H1 (cell line): ENCODE measurements at regions not wholly inside any gene's neighbourhood (a gene's known extent, or its start where the extent isn't known, plus 50 kb on each side); places are given as distances from the start of the nearest gene placed in this dataset.

Experiments used
- CTCF ChIA-PET: fragments of 300-600 bp; sonication (Branson Sonifier 250); formaldehyde crosslinking; loops from one replicate; lab custom pipeline; 2021; ENCODE audit not compliant: partially characterized antibody; lab: Charles Lee
- POLR2A ChIA-PET: fragments of 300-600 bp; sonication (Branson Sonifier 250); formaldehyde crosslinking; loops from one replicate; lab custom pipeline; 2021; ENCODE audit warnings: inconsistent platforms; ENCODE audit not compliant: partially characterized antibody; lab: Charles Lee
- DNase-seq, 2 experiments: peaks; one replicate each; pipeline versions ENCODE4 v3.0.0 to v3.0.0-alpha.2; 2010 to 2022; ENCODE audit warnings: low spot score in 2 of 2, low read depth in 1 of 2, mixed read lengths in 1 of 2
- FAIRE-seq: peaks from 2 replicates; lab custom pipeline; 2011; peaks lifted over from hg19 to GRCh38; lab: Jason Lieb, UNC
- H2AFZ ChIP-seq: 2 replicates; pipeline ENCODE4 v1.8.1; 2012; ENCODE audit warnings: low read length, inconsistent platforms
- H2AK5ac ChIP-seq: 2 replicates; pipeline ENCODE4 v1.6.1; 2013; ENCODE audit warnings: low read depth, low read length
- H2BK120ac ChIP-seq: replicated peaks from 2 replicates; pipeline ENCODE3; 2013; ENCODE audit warnings: low read depth, low read length, inconsistent platforms
- H2BK12ac ChIP-seq: 2 replicates; pipeline ENCODE4 v1.6.1; 2013; ENCODE audit warnings: low read depth, low read length
- H2BK15ac ChIP-seq: 2 replicates; pipeline ENCODE4 v1.6.1; 2013; ENCODE audit warnings: low read length
- H2BK20ac ChIP-seq: 2 replicates; pipeline ENCODE4 v1.6.1; 2013; ENCODE audit warnings: low read length
- H2BK5ac ChIP-seq: 2 replicates; pipeline ENCODE4 v1.6.1; 2013; ENCODE audit warnings: low read depth, low read length
- H3K14ac ChIP-seq: 2 replicates; pipeline ENCODE4 v1.6.1; 2013; ENCODE audit warnings: inconsistent platforms; ENCODE audit not compliant: insufficient read length
- H3K18ac ChIP-seq: 2 replicates; pipeline ENCODE4 v1.6.1; 2013; ENCODE audit warnings: low read length; ENCODE audit errors: extremely low read depth
- H3K23ac ChIP-seq: 2 replicates; pipeline ENCODE4 v1.6.1; 2013; ENCODE audit warnings: inconsistent platforms; ENCODE audit not compliant: insufficient read length
- H3K23me2 ChIP-seq: 2 replicates; pipeline ENCODE4 v1.6.1; 2013; ENCODE audit warnings: low read depth, low read length
- H3K27ac ChIP-seq: 2 replicates; pipeline ENCODE4 v1.6.1; 2011; ENCODE audit warnings: low read depth, low read length, inconsistent platforms
- H3K27me3 ChIP-seq, 4 experiments: replicated peaks in 1 of 4; 1 replicate in 1 of 4; 2 replicates in 3 of 4; pipeline versions ENCODE4 v1.6.1 to v1.8.1; 2011 to 2013; ENCODE audit warnings: low read length in 3 of 4, mild to moderate bottlenecking in 3 of 4, inconsistent platforms in 2 of 4, mixed read lengths in 2 of 4, moderate library complexity in 1 of 4; ENCODE audit not compliant: control insufficient read depth in 3 of 4, insufficient read depth in 3 of 4; ENCODE audit errors: extremely low read depth in 1 of 4
- H3K36me3 ChIP-seq, 4 experiments: 2 replicates each; pipeline versions ENCODE4 v1.6.1 to v1.8.1; 2011 to 2013; ENCODE audit warnings: mild to moderate bottlenecking in 4 of 4, low read length in 3 of 4, moderate library complexity in 2 of 4, control low read depth in 1 of 4, inconsistent platforms in 1 of 4; ENCODE audit not compliant: insufficient read depth in 4 of 4, control insufficient read depth in 2 of 4
- H3K4ac ChIP-seq: replicated peaks from 2 replicates; pipeline ENCODE3; 2013; ENCODE audit warnings: low read length, low read depth, mixed read lengths, inconsistent platforms; ENCODE audit not compliant: insufficient read length
- H3K4me1 ChIP-seq, 4 experiments: replicated peaks in 1 of 4; 1 replicate in 1 of 4; 2 replicates in 3 of 4; pipeline versions ENCODE4 v1.6.1 to v1.8.1; 2011 to 2013; ENCODE audit warnings: low read length in 3 of 4, inconsistent platforms in 2 of 4, mixed read lengths in 1 of 4; ENCODE audit not compliant: insufficient read depth in 4 of 4, control insufficient read depth in 3 of 4
- H3K4me2 ChIP-seq, 2 experiments: 2 replicates each; pipeline versions ENCODE4 v1.6.1 to v1.8.1; 2011 to 2013; ENCODE audit warnings: low read depth in 2 of 2, low read length in 2 of 2, control low read depth in 1 of 2, inconsistent platforms in 1 of 2, mild to moderate bottlenecking in 1 of 2; ENCODE audit not compliant: insufficient read depth in 1 of 2
- H3K4me3 ChIP-seq, 4 experiments: fragments of 200-600, 300-600 bp in 1 of 4; sonication (generic), shearing (Covaris generic), sonication (Bioruptor Twin) in 1 of 4; 2 replicates each; pipeline versions ENCODE4 v1.5.1 to v1.8.1; 2011 to 2016; ENCODE audit warnings: low read length in 4 of 4, low read depth in 3 of 4, control low read depth in 2 of 4, inconsistent platforms in 2 of 4, mild to moderate bottlenecking in 2 of 4, mixed read lengths in 1 of 4, moderate library complexity in 1 of 4; ENCODE audit not compliant: insufficient read depth in 2 of 4; ENCODE audit errors: extremely low read depth in 1 of 4
- H3K56ac ChIP-seq: replicated peaks from 2 replicates; pipeline ENCODE3; 2013; ENCODE audit warnings: low read depth, mild to moderate bottlenecking, mixed read lengths, low read length, inconsistent platforms; ENCODE audit not compliant: insufficient read length
- H3K79me1 ChIP-seq: 2 replicates; pipeline ENCODE4 v1.6.1; 2013; ENCODE audit warnings: low read depth, low read length, control low read depth
- H3K79me2 ChIP-seq, 2 experiments: 2 replicates each; pipeline versions ENCODE4 v1.6.1 to v1.8.1; 2012 to 2013; ENCODE audit warnings: low read length in 2 of 2, mild to moderate bottlenecking in 2 of 2, inconsistent platforms in 1 of 2; ENCODE audit not compliant: insufficient read depth in 2 of 2, control insufficient read depth in 1 of 2
- H3K9ac ChIP-seq, 4 experiments: replicated peaks in 1 of 4; 1 replicate in 1 of 4; 2 replicates in 3 of 4; pipeline versions ENCODE4 v1.6.1 to v1.8.1; 2011 to 2013; ENCODE audit warnings: low read depth in 3 of 4, low read length in 3 of 4, control low read depth in 2 of 4, mild to moderate bottlenecking in 2 of 4, moderate library complexity in 2 of 4, inconsistent platforms in 1 of 4; ENCODE audit errors: extremely low read depth in 1 of 4
- H3K9me3 ChIP-seq, 2 experiments: 2 replicates each; pipeline versions ENCODE4 v1.6.1 to v1.8.1; 2012 to 2013; ENCODE audit warnings: mild to moderate bottlenecking in 2 of 2, moderate library complexity in 2 of 2, control low read depth in 1 of 2, inconsistent platforms in 1 of 2, low read depth in 1 of 2, low read length in 1 of 2, mixed read lengths in 1 of 2; ENCODE audit not compliant: insufficient read depth in 2 of 2
- H4K20me1 ChIP-seq, 2 experiments: replicated peaks in 1 of 2; 2 replicates each; pipeline versions ENCODE3 to v1.8.1; 2011 to 2013; ENCODE audit warnings: inconsistent platforms in 2 of 2, low read length in 2 of 2, mild to moderate bottlenecking in 1 of 2; ENCODE audit not compliant: insufficient read depth in 2 of 2, control insufficient read depth in 1 of 2
- H4K5ac ChIP-seq: 2 replicates; pipeline ENCODE4 v1.6.1; 2013; ENCODE audit warnings: low read length, low read depth, mixed read lengths, inconsistent platforms; ENCODE audit not compliant: insufficient read length
- H4K8ac ChIP-seq: 2 replicates; pipeline ENCODE4 v1.8.0; 2013; ENCODE audit warnings: mild to moderate bottlenecking, moderate library complexity, low read length, inconsistent platforms; ENCODE audit not compliant: insufficient read depth; ENCODE audit errors: extremely low read depth
- H4K91ac ChIP-seq: replicated peaks from 2 replicates; pipeline ENCODE3; 2013; ENCODE audit warnings: low read length, mixed read lengths, inconsistent platforms; ENCODE audit not compliant: insufficient read length
- BCL11A ChIP-seq, 2 experiments: IDR thresholded peaks; one replicate each; pipeline ENCODE4 v1.6.1; 2011; ENCODE audit warnings: low read depth in 2 of 2, low read length in 2 of 2, mild to moderate bottlenecking in 2 of 2
- CBX8 ChIP-seq: fragments of 300-800, 300-1000 bp; sonication (generic); IDR thresholded peaks from 2 replicates; pipeline ENCODE4 v1.7.1; 2016; ENCODE audit warnings: low read depth, low read length, borderline replicate concordance
- GABPA ChIP-seq: IDR thresholded peaks from 2 replicates; pipeline ENCODE4 v1.6.1; 2011; ENCODE audit warnings: mild to moderate bottlenecking, low read length, moderate library complexity, borderline replicate concordance; ENCODE audit not compliant: insufficient read depth
- HDAC6 ChIP-seq: IDR thresholded peaks from one replicate; pipeline ENCODE4 v1.7.1; 2012; ENCODE audit warnings: low read depth, mild to moderate bottlenecking, inconsistent platforms, low read length, moderate library complexity
- JUN ChIP-seq: IDR thresholded peaks from 2 replicates; pipeline ENCODE4 v1.6.1; 2011; ENCODE audit warnings: low read depth, mild to moderate bottlenecking, improper control_type of control experiment, low read length
- RFX5 ChIP-seq: IDR thresholded peaks from 2 replicates; pipeline ENCODE4 v1.6.1; 2011; ENCODE audit warnings: low read depth, low read length, improper control_type of control experiment, borderline replicate concordance
- RXRA ChIP-seq: IDR thresholded peaks from 2 replicates; pipeline ENCODE4 v1.6.1; 2011; ENCODE audit warnings: low read depth, mild to moderate bottlenecking, low read length, moderate library complexity; ENCODE audit not compliant: insufficient read depth
- USF2 ChIP-seq: IDR thresholded peaks from 2 replicates; pipeline ENCODE4 v1.6.1; 2011; ENCODE audit warnings: low read length, improper control_type of control experiment

DNA sequence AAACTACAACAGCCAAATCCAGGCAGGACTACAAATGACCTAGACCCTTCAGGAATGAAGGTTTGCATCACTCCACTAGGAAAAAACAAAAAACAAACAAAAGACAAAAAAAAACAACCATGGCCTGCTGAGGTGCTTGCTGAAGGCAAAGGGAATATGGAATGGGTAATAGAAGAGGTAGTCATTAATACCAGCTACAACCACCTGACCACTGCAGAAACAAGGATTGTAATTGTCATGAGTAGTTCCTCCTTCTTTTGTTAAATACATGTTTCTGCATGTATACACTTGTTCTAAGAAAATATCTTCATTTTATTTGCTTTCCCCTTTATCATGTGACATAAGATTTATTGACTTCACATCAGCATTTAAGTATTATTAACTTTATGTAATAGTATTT is 409.8 kb upstream of the GRID2 start:
- H3K4ac ChIP-seq = no peak overlapping the region
- H4K5ac ChIP-seq = no peak overlapping the region
- no peak overlapping the region for H2BK15ac ChIP-seq
- H3K18ac ChIP-seq = no peak overlapping the region
- no peak overlapping the region for H3K4me2 ChIP-seq
- no peaks in the 10 kb centered on the region for H3K23me2 ChIP-seq
- H2AK5ac ChIP-seq = no peak overlapping the region
- H2BK120ac ChIP-seq = no peak overlapping the region
- H4K20me1 ChIP-seq = no peaks in the 10 kb centered on the region
- H3K4me3 ChIP-seq = no peak overlapping the region
- H3K14ac ChIP-seq = no peak overlapping the region
- H3K27ac ChIP-seq = no peak overlapping the region
- H3K4me1 ChIP-seq = no peaks in the 10 kb centered on the region
- ChIA-PET POLR2A (no interaction called here), CTCF (no interaction called here)
- no peak overlapping the region for H4K8ac ChIP-seq
- no peaks in the 10 kb centered on the region for H3K9me3 ChIP-seq
- no peak overlapping the region for H4K91ac ChIP-seq
- H3K36me3 ChIP-seq = no peaks in the 10 kb centered on the region
- H2BK20ac ChIP-seq = no peak overlapping the region
- no peaks in the 10 kb centered on the region for H3K79me2 ChIP-seq
- H3K79me1 ChIP-seq = no peaks in the 10 kb centered on the region
- H3K56ac ChIP-seq = no peak overlapping the region
- no peaks in the 10 kb centered on the region for H3K27me3 ChIP-seq
- H2AFZ ChIP-seq = no peak overlapping the region
- no peak for DNase-seq
- H2BK12ac ChIP-seq = no peak overlapping the region
- FAIRE-seq = no peak
- no peak overlapping the region for H3K9ac ChIP-seq
- H3K23ac ChIP-seq = no peak overlapping the region
- H2BK5ac ChIP-seq = no peak overlapping the region
- TF ChIP-seq USF2 (no peak), RFX5 (no peak), BCL11A (IDR thresholded peaks at IDR 0.05; ENCODE audit: low read depth in 2 of 2, low read length in 2 of 2) (no peak), JUN (no peak), HDAC6 (no peak), CBX8 (no peak), RXRA (no peak), GABPA (no peak)
